Keratinocyte (primary cell): ENCODE measurements at regions not wholly inside any gene's neighbourhood (a gene's known extent, or its start where the extent isn't known, plus 50 kb on each side); places are given as distances from the start of the nearest gene placed in this dataset.

Experiments
- DNase-seq: peaks from one replicate; pipeline ENCODE4 v3.0.0-alpha.2; 2011; ENCODE audit warnings: low read depth, missing footprints, low spot score
- FAIRE-seq: peaks from 2 replicates; lab custom pipeline; 2011; peaks lifted over from hg19 to GRCh38; lab: Jason Lieb, UNC
- H2AFZ ChIP-seq: 2 replicates; pipeline ENCODE4 v1.6.0; 2012; ENCODE audit warnings: low read length, control low read depth, inconsistent platforms; ENCODE audit not compliant: control insufficient read depth
- H3K27ac ChIP-seq: 2 replicates; pipeline ENCODE4 v1.5.1; 2011; ENCODE audit warnings: low read length; ENCODE audit not compliant: control insufficient read depth, insufficient read depth
- H3K27me3 ChIP-seq: 3 replicates; pipeline ENCODE4 v1.6.0; 2011; ENCODE audit warnings: low read length; ENCODE audit not compliant: control insufficient read depth, insufficient read depth; ENCODE audit errors: extremely low read depth
- H3K36me3 ChIP-seq, 2 experiments: 2 replicates in 1 of 2; 3 replicates in 1 of 2; pipeline ENCODE4 v1.5.1; 2011; ENCODE audit warnings: low read length in 2 of 2, mild to moderate bottlenecking in 1 of 2; ENCODE audit not compliant: control insufficient read depth in 2 of 2, insufficient read depth in 2 of 2; ENCODE audit errors: extremely low read depth in 1 of 2
- H3K4me1 ChIP-seq: 3 replicates; pipeline ENCODE4 v1.5.1; 2011; ENCODE audit warnings: low read length; ENCODE audit not compliant: control insufficient read depth, insufficient read depth; ENCODE audit errors: extremely low read depth
- H3K4me2 ChIP-seq: 3 replicates; pipeline ENCODE4 v1.6.0; 2011; ENCODE audit warnings: low read depth, low read length; ENCODE audit not compliant: control insufficient read depth, insufficient read depth; ENCODE audit errors: extremely low read depth
- H3K4me3 ChIP-seq, 3 experiments: fragments of 200-600 bp in 1 of 3; sonication (generic) in 1 of 3; 2 replicates in 2 of 3; 3 replicates in 1 of 3; pipeline ENCODE4 v1.5.1; 2011 to 2016; ENCODE audit warnings: low read length in 3 of 3, mild to moderate bottlenecking in 3 of 3, control low read depth in 2 of 3, inconsistent platforms in 1 of 3, low read depth in 1 of 3, mixed read lengths in 1 of 3, mixed run types in 1 of 3, moderate library complexity in 1 of 3; ENCODE audit not compliant: control insufficient read depth in 2 of 3, insufficient read depth in 2 of 3; ENCODE audit errors: extremely low read depth in 1 of 3
- H3K79me2 ChIP-seq: 2 replicates; pipeline ENCODE4 v1.6.0; 2012; ENCODE audit warnings: low read length; ENCODE audit not compliant: control insufficient read depth, insufficient read depth
- H3K9ac ChIP-seq: 3 replicates; pipeline ENCODE4 v1.6.0; 2011; ENCODE audit warnings: low read length; ENCODE audit not compliant: control insufficient read depth, insufficient read depth; ENCODE audit errors: extremely low read depth
- H3K9me1 ChIP-seq: 3 replicates; pipeline ENCODE4 v1.6.0; 2011; ENCODE audit warnings: low read length; ENCODE audit not compliant: control insufficient read depth, insufficient read depth; ENCODE audit errors: extremely low read depth
- H3K9me3 ChIP-seq: 2 replicates; pipeline ENCODE4 v1.5.1; 2012; ENCODE audit warnings: low read depth, low read length; ENCODE audit not compliant: control insufficient read depth
- H4K20me1 ChIP-seq: 3 replicates; pipeline ENCODE4 v1.6.0; 2011; ENCODE audit warnings: low read length; ENCODE audit not compliant: control insufficient read depth, insufficient read depth; ENCODE audit errors: extremely low read depth
- EZH2 ChIP-seq: IDR thresholded peaks from one replicate; pipeline ENCODE4 v1.6.1; 2012; ENCODE audit warnings: inconsistent platforms, mild to moderate bottlenecking, low read length, moderate library complexity
- dilution Hi-C: fragments of 300-500 bp; cut with MboI; formaldehyde crosslinking; loops from one replicate; pipeline ENCODE4 v1.7.0; 2020; ENCODE audit warnings: low sequenced_read_pairs; ENCODE audit not compliant: extremely low pct_ligation_motif_present
- TF ChIP-seq, protein P1 (sequence below), 3 experiments: IDR thresholded peaks in 1 of 3; conservative IDR thresholded peaks in 1 of 3; optimal IDR thresholded peaks in 1 of 3; 2 replicates in 2 of 3; 3 replicates in 1 of 3; pipeline versions ENCODE3 to v1.5.1; 2011; ENCODE audit warnings: low read length in 3 of 3, mild to moderate bottlenecking in 3 of 3, moderate library complexity in 2 of 3, control low read depth in 1 of 3, inconsistent platforms in 1 of 3; ENCODE audit not compliant: insufficient read depth in 2 of 3; ENCODE audit errors: extremely low read depth in 1 of 3

DNA sequence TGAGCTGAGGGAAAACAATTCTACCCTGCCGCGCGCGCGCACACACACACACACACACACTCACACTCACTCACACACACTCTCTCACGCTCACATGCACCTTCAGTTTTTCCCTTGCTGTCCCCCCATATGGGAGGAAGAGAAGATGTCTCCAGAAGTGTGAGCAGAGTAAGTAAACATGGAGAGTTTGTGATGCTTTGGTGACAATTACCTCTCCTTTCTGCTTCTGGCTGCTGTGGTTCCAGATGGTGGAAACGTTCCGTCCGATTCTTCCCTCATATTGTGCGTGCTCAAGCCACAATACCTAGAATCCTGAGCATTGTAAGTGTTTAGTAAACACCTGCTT, 86.7 kb downstream of the LINC00237 start:
- no peak overlapping the region for H3K9ac ChIP-seq
- H4K20me1 ChIP-seq, result no peaks in the 10 kb centered on the region

DNA sequence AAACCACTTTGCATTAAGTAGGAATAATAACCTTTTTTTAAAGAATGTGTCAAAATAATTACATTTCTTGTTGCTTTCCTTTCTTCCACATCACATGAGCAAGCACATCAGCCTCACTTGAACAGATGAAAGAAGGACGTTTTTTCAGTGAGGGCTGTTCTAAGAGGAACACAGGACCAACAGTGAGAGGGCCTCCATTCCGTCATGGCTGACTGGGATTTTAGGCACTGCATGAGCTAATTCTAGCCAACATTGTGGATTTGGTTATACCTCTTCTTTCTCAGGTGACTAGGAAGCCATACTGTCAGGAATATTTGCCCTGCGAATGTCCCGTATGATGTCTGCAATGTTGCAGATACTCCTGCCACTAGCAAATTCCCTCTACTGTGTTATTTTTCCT, 87.6 kb downstream of the LINC00237 start:
- H3K9me1 ChIP-seq, result no peaks in the 10 kb centered on the region
- no peaks in the 10 kb centered on the region for H4K20me1 ChIP-seq
- DNase-seq, result no peak
- no peak overlapping the region for H3K4me3 ChIP-seq
- no peaks in the 10 kb centered on the region for H3K9me3 ChIP-seq
- peaks cover 12% of the 10 kb centered on the region for H3K27me3 ChIP-seq
- H3K4me2 ChIP-seq, result no peak overlapping the region
- no peaks in the 10 kb centered on the region for H3K79me2 ChIP-seq
- no peak overlapping the region for H3K9ac ChIP-seq
- TF ChIP-seq, protein P1, sequence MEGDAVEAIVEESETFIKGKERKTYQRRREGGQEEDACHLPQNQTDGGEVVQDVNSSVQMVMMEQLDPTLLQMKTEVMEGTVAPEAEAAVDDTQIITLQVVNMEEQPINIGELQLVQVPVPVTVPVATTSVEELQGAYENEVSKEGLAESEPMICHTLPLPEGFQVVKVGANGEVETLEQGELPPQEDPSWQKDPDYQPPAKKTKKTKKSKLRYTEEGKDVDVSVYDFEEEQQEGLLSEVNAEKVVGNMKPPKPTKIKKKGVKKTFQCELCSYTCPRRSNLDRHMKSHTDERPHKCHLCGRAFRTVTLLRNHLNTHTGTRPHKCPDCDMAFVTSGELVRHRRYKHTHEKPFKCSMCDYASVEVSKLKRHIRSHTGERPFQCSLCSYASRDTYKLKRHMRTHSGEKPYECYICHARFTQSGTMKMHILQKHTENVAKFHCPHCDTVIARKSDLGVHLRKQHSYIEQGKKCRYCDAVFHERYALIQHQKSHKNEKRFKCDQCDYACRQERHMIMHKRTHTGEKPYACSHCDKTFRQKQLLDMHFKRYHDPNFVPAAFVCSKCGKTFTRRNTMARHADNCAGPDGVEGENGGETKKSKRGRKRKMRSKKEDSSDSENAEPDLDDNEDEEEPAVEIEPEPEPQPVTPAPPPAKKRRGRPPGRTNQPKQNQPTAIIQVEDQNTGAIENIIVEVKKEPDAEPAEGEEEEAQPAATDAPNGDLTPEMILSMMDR (optimal IDR thresholded peaks at IDR 0.05 in 1 of 3, IDR thresholded peaks at IDR 0.05 in 1 of 3, conservative IDR thresholded peaks at IDR 0.05 in 1 of 3; ENCODE audit: extremely low read depth in 1 of 3, insufficient read depth in 2 of 3, low read length in 3 of 3), result no peak
- no peak for TF ChIP-seq EZH2
- no peaks in the 10 kb centered on the region for H3K36me3 ChIP-seq
- dilution Hi-C loops, result no loop called here
- H3K27ac ChIP-seq, result no peak overlapping the region
- FAIRE-seq, result no peak
- no peak overlapping the region for H2AFZ ChIP-seq
- H3K4me1 ChIP-seq, result no peaks in the 10 kb centered on the region

More for the DNA sequence above, 86.7 kb downstream of the LINC00237 start:
- TF ChIP-seq, protein P1 (optimal IDR thresholded peaks at IDR 0.05 in 1 of 3, IDR thresholded peaks at IDR 0.05 in 1 of 3, conservative IDR thresholded peaks at IDR 0.05 in 1 of 3; ENCODE audit: extremely low read depth in 1 of 3, insufficient read depth in 2 of 3, low read length in 3 of 3), result no peak
- Histone ChIP-seq H3K27ac (no peak overlapping the region), H3K4me1 (no peaks in the 10 kb centered on the region), H3K36me3 (no peaks in the 10 kb centered on the region), H3K79me2 (no peaks in the 10 kb centered on the region), H3K9me1 (no peaks in the 10 kb centered on the region), H3K4me3 (no peak overlapping the region), H2AFZ (no peak overlapping the region), H3K9me3 (no peaks in the 10 kb centered on the region), H3K27me3 (peaks cover 12% of the 10 kb centered on the region), H3K4me2 (no peak overlapping the region)
- DNase-seq, result no peak
- dilution Hi-C loops, result no loop called here
- FAIRE-seq, result no peak
